HUES48 (cell line): ENCODE measurements at regions not wholly inside any gene's neighbourhood (a gene's known extent, or its start where the extent isn't known, plus 50 kb on each side); places are given as distances from the start of the nearest gene placed in this dataset.

ENCODE experiments used
- H3K27ac ChIP-seq: one replicate; pipeline ENCODE4 v1.7.0; 2013; ENCODE audit warnings: low read depth, low read length, inconsistent platforms
- H3K27me3 ChIP-seq: 2 replicates; pipeline ENCODE4 v1.6.1; 2013; ENCODE audit warnings: mild to moderate bottlenecking, low read length; ENCODE audit not compliant: control insufficient read depth, insufficient read depth
- H3K36me3 ChIP-seq: 2 replicates; pipeline ENCODE4 v1.6.1; 2013; ENCODE audit warnings: low read length; ENCODE audit not compliant: control insufficient read depth, insufficient read depth
- H3K4me1 ChIP-seq: 2 replicates; pipeline ENCODE4 v1.6.1; 2013; ENCODE audit warnings: mild to moderate bottlenecking, low read length; ENCODE audit not compliant: control insufficient read depth, insufficient read depth
- H3K4me3 ChIP-seq: 2 replicates; pipeline ENCODE4 v1.5.1; 2013; ENCODE audit warnings: mild to moderate bottlenecking, low read depth, low read length
- H3K9ac ChIP-seq: 2 replicates; pipeline ENCODE4 v1.6.1; 2013; ENCODE audit warnings: mild to moderate bottlenecking, low read depth, low read length, moderate library complexity
- H3K9me3 ChIP-seq: 2 replicates; pipeline ENCODE4 v1.6.1; 2013; ENCODE audit warnings: low read length; ENCODE audit not compliant: control insufficient read depth, insufficient read depth

GRCh38 chr7:124692425-124692824 lies 73.2 kb downstream of the GPR37 start:
- Histone ChIP-seq H3K9me3 (no peaks in the 10 kb centered on the region), H3K4me1 (no peaks in the 10 kb centered on the region), H3K36me3 (no peaks in the 10 kb centered on the region), H3K9ac (no peak overlapping the region), H3K27ac (no peak overlapping the region), H3K27me3 (no peaks in the 10 kb centered on the region), H3K4me3 (no peak overlapping the region)

- H3K9ac ChIP-seq, result no peak overlapping the region
- H3K4me3 ChIP-seq, result no peak overlapping the region
- no peaks in the 10 kb centered on the region for H3K9me3 ChIP-seq
- no peaks in the 10 kb centered on the region for H3K27me3 ChIP-seq
- H3K27ac ChIP-seq, result no peak overlapping the region
- H3K36me3 ChIP-seq, result no peaks in the 10 kb centered on the region
- H3K4me1 ChIP-seq, result no peaks in the 10 kb centered on the region
Measured at GRCh38 chr7:124690840-124691239, 74.8 kb downstream of the GPR37 start.

GRCh38 chr7:124689931-124690330 lies 75.7 kb downstream of the GPR37 start:
- H3K4me3 ChIP-seq, result no peak overlapping the region
- H3K9me3 ChIP-seq, result no peaks in the 10 kb centered on the region

GRCh38 chr7:124689523-124689922 lies 76.1 kb downstream of the GPR37 start:
- H3K27ac ChIP-seq, result no peak overlapping the region
- H3K9ac ChIP-seq, result no peak overlapping the region
- H3K9me3 ChIP-seq, result no peaks in the 10 kb centered on the region
- no peaks in the 10 kb centered on the region for H3K36me3 ChIP-seq
- no peak overlapping the region for H3K4me3 ChIP-seq
- H3K4me1 ChIP-seq, result no peaks in the 10 kb centered on the region
- H3K27me3 ChIP-seq, result no peaks in the 10 kb centered on the region

More at GRCh38 chr7:124689931-124690330, 75.7 kb downstream of the GPR37 start:
- no peak overlapping the region for H3K27ac ChIP-seq
- no peak overlapping the region for H3K9ac ChIP-seq
- H3K4me1 ChIP-seq, result no peaks in the 10 kb centered on the region
- no peaks in the 10 kb centered on the region for H3K27me3 ChIP-seq
- H3K36me3 ChIP-seq, result no peaks in the 10 kb centered on the region

GRCh38 chr7:124688991-124689390 lies 76.6 kb downstream of the GPR37 start:
- Histone ChIP-seq H3K4me1 (no peaks in the 10 kb centered on the region), H3K9me3 (no peaks in the 10 kb centered on the region), H3K36me3 (no peaks in the 10 kb centered on the region), H3K27ac (no peak overlapping the region), H3K9ac (no peak overlapping the region), H3K27me3 (no peaks in the 10 kb centered on the region), H3K4me3 (no peak overlapping the region)

GRCh38 chr7:124686543-124687171 lies 78.9 kb downstream of the GPR37 start:
- no peaks in the 10 kb centered on the region for H3K4me1 ChIP-seq
- no peak overlapping the region for H3K9ac ChIP-seq
- no peaks in the 10 kb centered on the region for H3K27me3 ChIP-seq
- no peaks in the 10 kb centered on the region for H3K36me3 ChIP-seq
- H3K4me3 ChIP-seq, result no peak overlapping the region
- H3K9me3 ChIP-seq, result no peaks in the 10 kb centered on the region
- no peak overlapping the region for H3K27ac ChIP-seq

GRCh38 chr7:124681946-124682345 lies 83.6 kb downstream of the GPR37 start:
- Histone ChIP-seq H3K27me3 (no peaks in the 10 kb centered on the region), H3K9ac (no peak overlapping the region), H3K9me3 (no peaks in the 10 kb centered on the region), H3K27ac (no peak overlapping the region), H3K4me3 (no peak overlapping the region), H3K4me1 (peaks cover 13% of the 10 kb centered on the region), H3K36me3 (no peaks in the 10 kb centered on the region)

GRCh38 chr7:124680304-124680703 lies 85.3 kb downstream of the GPR37 start:
- Histone ChIP-seq H3K4me1 (peaks cover 13% of the 10 kb centered on the region), H3K9me3 (no peaks in the 10 kb centered on the region), H3K36me3 (no peaks in the 10 kb centered on the region), H3K27ac (no peak overlapping the region), H3K4me3 (no peak overlapping the region), H3K27me3 (no peaks in the 10 kb centered on the region), H3K9ac (no peak overlapping the region)

GRCh38 chr7:124679586-124680225 lies 85.9 kb downstream of the GPR37 start:
- H3K9me3 ChIP-seq, result no peaks in the 10 kb centered on the region
- no peak overlapping the region for H3K27ac ChIP-seq
- peaks cover 13% of the 10 kb centered on the region for H3K4me1 ChIP-seq
- H3K9ac ChIP-seq, result no peak overlapping the region
- H3K27me3 ChIP-seq, result no peaks in the 10 kb centered on the region
- H3K36me3 ChIP-seq, result no peaks in the 10 kb centered on the region
- no peak overlapping the region for H3K4me3 ChIP-seq

- H3K36me3 ChIP-seq, result no peaks in the 10 kb centered on the region
- H3K9ac ChIP-seq, result no peak overlapping the region
Measured at GRCh38 chr7:124679146-124679545, 86.4 kb downstream of the GPR37 start.

GRCh38 chr7:124674451-124674850 lies 91.1 kb downstream of the GPR37 start:
- Histone ChIP-seq H3K27me3 (no peaks in the 10 kb centered on the region), H3K9me3 (no peaks in the 10 kb centered on the region), H3K9ac (no peak overlapping the region), H3K4me3 (no peak overlapping the region), H3K4me1 (peaks cover 9% of the 10 kb centered on the region), H3K27ac (no peak overlapping the region), H3K36me3 (no peaks in the 10 kb centered on the region)

More at GRCh38 chr7:124679146-124679545, 86.4 kb downstream of the GPR37 start:
- Histone ChIP-seq H3K9me3 (no peaks in the 10 kb centered on the region), H3K4me3 (no peak overlapping the region; the same call in 1 of the 2 replicates), H3K27ac (no peak overlapping the region), H3K4me1 (peaks cover 13% of the 10 kb centered on the region), H3K27me3 (no peaks in the 10 kb centered on the region)
